HepG2 (cell line): ENCODE measurements at regions not wholly inside any gene's neighbourhood (a gene's known extent, or its start where the extent isn't known, plus 50 kb on each side); places are given as distances from the start of the nearest gene placed in this dataset.

Experiments
- CENPX ChIP-seq: sonication (generic); formaldehyde crosslinking; IDR thresholded peaks from 2 replicates; pipeline ENCODE4 v1.9.0; 2021; ENCODE audit warnings: mild to moderate bottlenecking, missing genetic modification reagents, moderate library complexity
- GLI4 ChIP-seq: sonication (generic); formaldehyde crosslinking; IDR thresholded peaks from 2 replicates; pipeline ENCODE4 v1.5.1; 2020; ENCODE audit warnings: missing genetic modification reagents, mild to moderate bottlenecking, moderate library complexity, borderline replicate concordance
- HNRNPH1 ChIP-seq: fragments of 200-400 bp; formaldehyde crosslinking; optimal IDR thresholded peaks from 2 replicates; pipeline ENCODE3; 2017; ENCODE audit warnings: mild to moderate bottlenecking, low read depth, low read length
- NR2C2 ChIP-seq: sonication (generic); formaldehyde crosslinking; IDR thresholded peaks from 2 replicates; pipeline ENCODE4 v1.4.0; 2020; ENCODE audit warnings: missing genetic modification reagents, mild to moderate bottlenecking, moderate library complexity, borderline replicate concordance
- SMAD9 ChIP-seq: sonication (generic); formaldehyde crosslinking; IDR thresholded peaks from 2 replicates; pipeline ENCODE4 v1.5.1; 2020; ENCODE audit warnings: mild to moderate bottlenecking, missing genetic modification reagents
- SOX6 ChIP-seq, 2 experiments: fragments of 450-650 bp in 1 of 2; sonication (generic) in 1 of 2; formaldehyde crosslinking in 1 of 2; IDR thresholded peaks; 2 replicates each; pipeline versions ENCODE4 v1.4.0 to v1.6.1; 2017 to 2020; ENCODE audit warnings: antibody characterized with exemption in 1 of 2, mild to moderate bottlenecking in 1 of 2, missing genetic modification reagents in 1 of 2
- SSRP1 ChIP-seq: IDR thresholded peaks from 2 replicates; pipeline ENCODE4 v1.6.1; 2016; ENCODE audit warnings: control low read depth
- ZBTB7B ChIP-seq: sonication (generic); formaldehyde crosslinking; IDR thresholded peaks from 2 replicates; pipeline ENCODE4 v1.4.0; 2020; ENCODE audit warnings: missing genetic modification reagents
- ZC3H4 ChIP-seq: sonication (generic); formaldehyde crosslinking; IDR thresholded peaks from 2 replicates; pipeline ENCODE4 v1.4.0; 2020; ENCODE audit warnings: missing genetic modification reagents, borderline replicate concordance
- ZNF589 ChIP-seq: sonication (generic); formaldehyde crosslinking; conservative IDR thresholded peaks from 2 replicates; pipeline ENCODE4 v1.8.0; 2022; ENCODE audit warnings: mild to moderate bottlenecking, moderate library complexity, missing genetic modification reagents
- ZNF607 ChIP-seq: sonication (generic); formaldehyde crosslinking; IDR thresholded peaks from 2 replicates; pipeline ENCODE4 v1.5.1; 2020; ENCODE audit warnings: missing genetic modification reagents, mild to moderate bottlenecking, borderline replicate concordance
- TF ChIP-seq, protein P1 (sequence below), 2 experiments: sonication (generic) in 1 of 2; formaldehyde crosslinking in 1 of 2; IDR thresholded peaks; 2 replicates each; pipeline versions ENCODE4 v1.4.0 to v1.6.1; 2016 to 2020; ENCODE audit warnings: borderline replicate concordance in 1 of 2, low read depth in 1 of 2, mild to moderate bottlenecking in 1 of 2, missing genetic modification reagents in 1 of 2
- TF ChIP-seq, protein P2 (sequence below), 2 experiments: sonication (generic) in 1 of 2; formaldehyde crosslinking in 1 of 2; IDR thresholded peaks; 2 replicates each; pipeline versions ENCODE4 v1.6.1 to v1.9.0; 2014 to 2022; ENCODE audit warnings: antibody characterized with exemption in 1 of 2, borderline replicate concordance in 1 of 2, inconsistent platforms in 1 of 2, low read depth in 1 of 2, missing genetic modification reagents in 1 of 2
- TF ChIP-seq, protein P3 (sequence below): sonication (generic); formaldehyde crosslinking; IDR thresholded peaks from 2 replicates; pipeline ENCODE4 v1.4.0; 2020; ENCODE audit warnings: missing genetic modification reagents
- TF ChIP-seq, protein P4 (sequence below): sonication (generic); formaldehyde crosslinking; IDR thresholded peaks from 2 replicates; pipeline ENCODE4 v1.5.0; 2020; ENCODE audit warnings: missing genetic modification reagents, mild to moderate bottlenecking, borderline replicate concordance

DNA sequence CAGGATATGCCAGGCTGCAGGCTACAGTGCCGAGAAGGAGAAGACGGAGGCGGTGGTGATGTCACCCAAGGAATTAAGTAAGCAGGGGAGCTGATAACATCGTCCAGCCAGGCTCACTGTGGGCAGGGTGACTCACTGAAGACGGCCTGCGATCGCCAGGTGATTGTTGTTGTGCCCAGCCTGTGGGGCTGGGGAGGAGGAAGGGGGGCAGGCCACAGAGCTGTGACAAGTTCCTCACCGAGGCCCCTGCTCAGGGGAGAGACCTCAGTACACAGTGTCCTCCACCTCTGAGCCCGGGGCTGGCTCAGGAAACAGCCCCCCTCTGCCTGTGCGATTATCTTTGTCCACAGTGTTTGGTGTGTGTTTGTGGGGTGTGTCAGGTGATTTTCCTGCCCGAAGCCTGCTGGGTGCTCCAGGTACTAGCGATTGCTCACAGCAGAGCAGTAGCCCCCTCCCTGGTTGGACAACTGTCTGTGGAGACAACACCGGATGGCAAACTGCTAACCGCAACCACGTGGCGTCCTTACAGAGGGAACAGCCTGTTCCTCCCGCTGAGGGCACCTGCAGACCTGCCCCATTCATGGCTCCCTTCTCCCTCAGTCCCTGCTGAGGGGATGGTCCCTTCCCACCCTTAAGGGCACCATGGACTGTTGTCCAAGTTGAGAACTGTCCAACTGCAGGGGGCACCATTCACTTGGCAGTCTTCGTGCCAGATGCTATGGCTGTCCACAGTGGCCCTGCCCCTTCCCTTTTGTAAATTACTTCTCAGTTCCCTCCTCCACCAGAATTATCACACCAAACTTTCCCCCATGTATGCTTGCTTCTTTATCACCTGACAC, 95.1 kb downstream of the ZFP36L2 start (continued):
- TF ChIP-seq, protein P1, sequence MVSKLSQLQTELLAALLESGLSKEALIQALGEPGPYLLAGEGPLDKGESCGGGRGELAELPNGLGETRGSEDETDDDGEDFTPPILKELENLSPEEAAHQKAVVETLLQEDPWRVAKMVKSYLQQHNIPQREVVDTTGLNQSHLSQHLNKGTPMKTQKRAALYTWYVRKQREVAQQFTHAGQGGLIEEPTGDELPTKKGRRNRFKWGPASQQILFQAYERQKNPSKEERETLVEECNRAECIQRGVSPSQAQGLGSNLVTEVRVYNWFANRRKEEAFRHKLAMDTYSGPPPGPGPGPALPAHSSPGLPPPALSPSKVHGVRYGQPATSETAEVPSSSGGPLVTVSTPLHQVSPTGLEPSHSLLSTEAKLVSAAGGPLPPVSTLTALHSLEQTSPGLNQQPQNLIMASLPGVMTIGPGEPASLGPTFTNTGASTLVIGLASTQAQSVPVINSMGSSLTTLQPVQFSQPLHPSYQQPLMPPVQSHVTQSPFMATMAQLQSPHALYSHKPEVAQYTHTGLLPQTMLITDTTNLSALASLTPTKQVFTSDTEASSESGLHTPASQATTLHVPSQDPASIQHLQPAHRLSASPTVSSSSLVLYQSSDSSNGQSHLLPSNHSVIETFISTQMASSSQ (IDR thresholded peaks at IDR 0.05; ENCODE audit: low read depth) = no peak
- TF ChIP-seq, protein P1 (CRISPR knock-in tag; IDR thresholded peaks at IDR 0.05; ENCODE audit: borderline replicate concordance) = peak; percentile 87; the same call in 1 of the 2 replicates
- TF ChIP-seq NR2C2 (CRISPR knock-in tag) (no peak), ZBTB7B (CRISPR knock-in tag) (peak; percentile 90), ZNF607 (CRISPR knock-in tag) (peak; percentile 51; the same call in 1 of the 2 replicates), SOX6 (IDR thresholded peaks at IDR 0.05) (no peak), SOX6 (CRISPR knock-in tag; IDR thresholded peaks at IDR 0.05) (peak; percentile 76), ZNF589 (CRISPR knock-in tag) (no peak), CENPX (CRISPR knock-in tag) (no peak), HNRNPH1 (no peak), GLI4 (CRISPR knock-in tag) (no peak), ZC3H4 (CRISPR knock-in tag) (peak; percentile 71; the same call in 1 of the 2 replicates), SSRP1 (CRISPR knock-in tag) (no peak), SMAD9 (no peak)
- TF ChIP-seq, protein P2, sequence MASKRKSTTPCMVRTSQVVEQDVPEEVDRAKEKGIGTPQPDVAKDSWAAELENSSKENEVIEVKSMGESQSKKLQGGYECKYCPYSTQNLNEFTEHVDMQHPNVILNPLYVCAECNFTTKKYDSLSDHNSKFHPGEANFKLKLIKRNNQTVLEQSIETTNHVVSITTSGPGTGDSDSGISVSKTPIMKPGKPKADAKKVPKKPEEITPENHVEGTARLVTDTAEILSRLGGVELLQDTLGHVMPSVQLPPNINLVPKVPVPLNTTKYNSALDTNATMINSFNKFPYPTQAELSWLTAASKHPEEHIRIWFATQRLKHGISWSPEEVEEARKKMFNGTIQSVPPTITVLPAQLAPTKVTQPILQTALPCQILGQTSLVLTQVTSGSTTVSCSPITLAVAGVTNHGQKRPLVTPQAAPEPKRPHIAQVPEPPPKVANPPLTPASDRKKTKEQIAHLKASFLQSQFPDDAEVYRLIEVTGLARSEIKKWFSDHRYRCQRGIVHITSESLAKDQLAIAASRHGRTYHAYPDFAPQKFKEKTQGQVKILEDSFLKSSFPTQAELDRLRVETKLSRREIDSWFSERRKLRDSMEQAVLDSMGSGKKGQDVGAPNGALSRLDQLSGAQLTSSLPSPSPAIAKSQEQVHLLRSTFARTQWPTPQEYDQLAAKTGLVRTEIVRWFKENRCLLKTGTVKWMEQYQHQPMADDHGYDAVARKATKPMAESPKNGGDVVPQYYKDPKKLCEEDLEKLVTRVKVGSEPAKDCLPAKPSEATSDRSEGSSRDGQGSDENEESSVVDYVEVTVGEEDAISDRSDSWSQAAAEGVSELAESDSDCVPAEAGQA (IDR thresholded peaks at IDR 0.05; ENCODE audit: low read depth) = peak; percentile 36; the same call in 1 of the 2 replicates
- TF ChIP-seq, protein P2 (CRISPR knock-in tag; IDR thresholded peaks at IDR 0.05; ENCODE audit: borderline replicate concordance) = no peak
- TF ChIP-seq, protein P3, sequence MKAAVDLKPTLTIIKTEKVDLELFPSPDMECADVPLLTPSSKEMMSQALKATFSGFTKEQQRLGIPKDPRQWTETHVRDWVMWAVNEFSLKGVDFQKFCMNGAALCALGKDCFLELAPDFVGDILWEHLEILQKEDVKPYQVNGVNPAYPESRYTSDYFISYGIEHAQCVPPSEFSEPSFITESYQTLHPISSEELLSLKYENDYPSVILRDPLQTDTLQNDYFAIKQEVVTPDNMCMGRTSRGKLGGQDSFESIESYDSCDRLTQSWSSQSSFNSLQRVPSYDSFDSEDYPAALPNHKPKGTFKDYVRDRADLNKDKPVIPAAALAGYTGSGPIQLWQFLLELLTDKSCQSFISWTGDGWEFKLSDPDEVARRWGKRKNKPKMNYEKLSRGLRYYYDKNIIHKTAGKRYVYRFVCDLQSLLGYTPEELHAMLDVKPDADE = no peak
- TF ChIP-seq, protein P4, sequence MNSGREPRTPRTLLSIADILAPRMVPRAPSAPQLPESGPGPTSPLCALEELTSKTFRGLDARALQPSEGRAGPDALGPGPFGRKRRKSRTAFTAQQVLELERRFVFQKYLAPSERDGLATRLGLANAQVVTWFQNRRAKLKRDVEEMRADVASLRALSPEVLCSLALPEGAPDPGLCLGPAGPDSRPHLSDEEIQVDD (CRISPR knock-in tag) = no peak; the same call in 1 of the 2 replicates
